Heart left ventricle (tissue), 16 donors: ENCODE measurements at regions not wholly inside any gene's neighbourhood (a gene's known extent, or its start where the extent isn't known, plus 50 kb on each side); places are given as distances from the start of the nearest gene placed in this dataset.

Experiments
- ATAC-seq, 4 donors: fragments of 200-7000 bp; cut with Tn5 transposase; one replicate each; pipeline ENCODE4 v1.9.1; 2020 to 2022; ENCODE audit warnings: moderate library complexity in 4 of 4, mild to moderate bottlenecking in 3 of 4, moderate number of reproducible peaks in 1 of 4
- DNase-seq, 5 donors: peaks; one replicate each; pipeline ENCODE4 v3.0.0-alpha.2; 2020
- H3K27ac ChIP-seq, 12 donors: fragments of 200-600 bp; sonication (generic) in 4 of 12; one replicate each; pipeline versions ENCODE4 v1.5.0 to v1.8.0; 2016 to 2022; ENCODE audit warnings: mild to moderate bottlenecking in 2 of 12
- H3K27me3 ChIP-seq, 9 donors: fragments of 200-600 bp; sonication (generic) in 2 of 9; one replicate each; pipeline versions ENCODE4 v1.5.1 to v1.8.0; 2016 to 2022; ENCODE audit warnings: mild to moderate bottlenecking in 3 of 9
- H3K36me3 ChIP-seq, 9 donors: fragments of 200-600 bp; sonication (generic) in 2 of 9; one replicate each; pipeline versions ENCODE4 v1.5.0 to v1.8.0; 2018 to 2022; ENCODE audit warnings: mild to moderate bottlenecking in 2 of 9
- H3K4me1 ChIP-seq, 12 donors: fragments of 200-600 bp; sonication (generic) in 4 of 12; one replicate each; pipeline versions ENCODE4 v1.5.0 to v1.8.0; 2016 to 2022; ENCODE audit warnings: mild to moderate bottlenecking in 3 of 12
- H3K4me3 ChIP-seq, 12 donors: fragments of 200-600 bp; sonication (generic) in 4 of 12; one replicate each; pipeline versions ENCODE4 v1.5.0 to v1.8.0; 2017 to 2022; ENCODE audit warnings: mild to moderate bottlenecking in 9 of 12, moderate library complexity in 4 of 12
- H3K9me3 ChIP-seq, 12 donors: fragments of 200-600 bp; sonication (generic) in 4 of 12; one replicate each; pipeline versions ENCODE4 v1.5.0 to v1.8.0; 2016 to 2022; ENCODE audit warnings: mild to moderate bottlenecking in 1 of 12
- CTCF ChIP-seq, 12 donors: fragments of 200-600 bp; sonication (generic) in 4 of 12; IDR thresholded peaks; one replicate each; pipeline versions ENCODE4 v1.5.0 to v1.8.0; 2018 to 2022; ENCODE audit warnings: antibody characterized with exemption in 12 of 12, mild to moderate bottlenecking in 5 of 12
- POLR2A ChIP-seq, 2 donors: fragments of 450-650 bp; IDR thresholded peaks; one replicate each; pipeline ENCODE4 v1.6.1; 2017; ENCODE audit warnings: antibody characterized with exemption in 2 of 2, mild to moderate bottlenecking in 2 of 2, moderate library complexity in 2 of 2
- WGBS, 4 donors: extraction: QIAGEN DNeasy Blood & Tissue Kit in 2 of 4; methylation state at CpG; one replicate each; pipeline versions ENCODE4 v1.1.5 to v1.1.7; 2013 to 2018; 5-methylcytosine and 5-hydroxymethylcytosine counted together
- intact Hi-C, 10 donors: fragments of 100-400 bp; cut with DNase I; formaldehyde crosslinking; loops; one replicate each; pipeline versions ENCODE4 v1.11.1 to v1.14.2; 2022
- donor health status: ischemic (EF 13 %, LVEDD 7.1; RV severe dilation, severe dysfunction).
- donor health status: healthy with polysubstance abuse.
- donor health status: DM: no; HTN: yes; CAD: no.
- donor health status: DM: no; HTN: no; CAD: no.
- donor health status: ischemic (EF 25% LVEDD 6.9; RV normal size, moderate dysfunction).
- donor health status: ischemic (EF 25% LVEDD 5.7; RV mildly dilated, moderate dysfunction).
- donor health status: healthy.
- donor health status: DM: yes; HTN: yes; CAD: no.
- donor health status: ischemic (EF 35%, LVEDD 5.7; RV mildly dilated, moderate dysfunction).
- donor health status: nonischemic (EF 11% LVEDD 7.7; RV severe dilation, severe dysfunction).
- donor health status: DM: yes; HTN: yes; CAD: no.
- donor health status: PGD.
- donor health status: ischemic (EF 29% LVEDD 5.4; RV normal size, mild dysfunction).
- donor health status: nonischemic (EF 23%, LVEDD 6.1; RV moderate dilation, normal function).

GRCh38 chr6:153623496-153623895 lies 415.5 kb upstream of the OPRM1 start:
- no peak overlapping the region for H3K27ac ChIP-seq
- H3K4me1 ChIP-seq = peaks cover 0 to 17% (median 7%) of the 10 kb centered on the region in 12 donors
- H3K27me3 ChIP-seq = no peaks in the 10 kb centered on the region
- intact Hi-C loops = no loop called here
- no peak overlapping the region for H3K4me3 ChIP-seq
- no peaks in the 10 kb centered on the region for H3K36me3 ChIP-seq
- peaks cover 0 to 15% (median 0%) of the 10 kb centered on the region in 12 donors for H3K9me3 ChIP-seq
- no peak for ATAC-seq
- no peak for TF ChIP-seq POLR2A (IDR thresholded peaks at IDR 0.05)
- TF ChIP-seq CTCF (IDR thresholded peaks at IDR 0.05) = no peak
- 82 to 87% (median 85%) methylated on average over 2 of the region's 2 CpGs for WGBS, 4 donors
- no peak for DNase-seq

- TF ChIP-seq CTCF (IDR thresholded peaks at IDR 0.05) (no peak), POLR2A (IDR thresholded peaks at IDR 0.05) (no peak)
- ATAC-seq (no peak), DNase-seq (no peak)
- 78 to 89% (median 85%) methylated on average over 2 of the region's 2 CpGs for WGBS, 4 donors
- Histone ChIP-seq H3K4me3 (no peak overlapping the region), H3K27ac (no peak overlapping the region), H3K9me3 (peaks cover 0 to 15% (median 0%) of the 10 kb centered on the region in 12 donors), H3K36me3 (no peaks in the 10 kb centered on the region), H3K4me1 (peaks cover 0 to 20% (median 9%) of the 10 kb centered on the region in 12 donors), H3K27me3 (no peaks in the 10 kb centered on the region)
- intact Hi-C loops = no loop called here
Measured at GRCh38 chr6:153621491-153621890, 417.5 kb upstream of the OPRM1 start.

GRCh38 chr6:153621070-153621469 lies 418.0 kb upstream of the OPRM1 start:
- ATAC-seq (no peak), DNase-seq (no peak)
- no peak overlapping the region for H3K27ac ChIP-seq
- H3K9me3 ChIP-seq = peaks cover 0 to 15% (median 0%) of the 10 kb centered on the region in 12 donors
- H3K36me3 ChIP-seq = no peaks in the 10 kb centered on the region
- H3K4me3 ChIP-seq = no peak overlapping the region
- intact Hi-C loops = no loop called here
- TF ChIP-seq POLR2A (IDR thresholded peaks at IDR 0.05) (no peak), CTCF (IDR thresholded peaks at IDR 0.05) (no peak)
- no peaks in the 10 kb centered on the region for H3K27me3 ChIP-seq
- peaks cover 0 to 20% (median 9%) of the 10 kb centered on the region in 12 donors for H3K4me1 ChIP-seq
- WGBS, 4 donors = 73 to 92% (median 91%) methylated on average over 5 of the region's 5 CpGs

GRCh38 chr6:153618371-153619322 lies 420.4 kb upstream of the OPRM1 start:
- H3K27me3 ChIP-seq = no peaks in the 10 kb centered on the region
- intact Hi-C loops = no loop called here
- DNase-seq (peak in 1 of 5 donors; percentile 19), ATAC-seq (peak in 3 of 4 donors; percentile 48 to 86 (median 69))
- peaks cover 0 to 3% (median 0%) of the 10 kb centered on the region in 12 donors for H3K9me3 ChIP-seq
- WGBS, 4 donors = 29 to 39% (median 33%) methylated on average over 8 of the region's 8 CpGs
- peak overlapping the region in 5 of 12 donors; percentile 9 to 35 (median 26) for H3K27ac ChIP-seq
- H3K4me1 ChIP-seq = peaks cover 0 to 16% (median 9%) of the 10 kb centered on the region in 12 donors
- H3K36me3 ChIP-seq = no peaks in the 10 kb centered on the region
- H3K4me3 ChIP-seq = no peak overlapping the region
- TF ChIP-seq POLR2A (IDR thresholded peaks at IDR 0.05) = no peak
- TF ChIP-seq CTCF (IDR thresholded peaks at IDR 0.05) = no peak
